ENCODE measurements at regions not wholly inside any gene's neighbourhood (a gene's known extent, or its start where the extent isn't known, plus 50 kb on each side); places are given as distances from the start of the nearest gene placed in this dataset.

DNA sequence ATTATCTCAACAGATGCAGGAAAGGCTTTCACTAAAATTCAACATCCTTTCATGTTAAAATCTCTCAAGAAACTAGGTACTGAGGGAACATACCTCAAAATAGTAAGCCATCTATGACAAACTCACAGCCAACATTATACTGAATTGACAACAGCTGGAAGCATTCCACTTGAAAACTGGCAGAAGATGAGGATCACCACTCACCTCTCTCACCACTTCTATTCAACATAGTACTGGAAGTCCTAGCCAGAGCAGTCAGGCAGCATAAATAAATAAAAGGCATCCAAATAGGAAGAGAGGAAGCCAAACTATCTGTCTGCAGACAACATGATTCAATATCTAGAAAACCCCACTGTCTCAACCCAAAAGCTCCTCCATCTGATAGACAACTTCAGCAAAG, 203.6 kb upstream of the GRAMD2B start:
- TF ChIP-seq GATA2 (IDR thresholded peaks at IDR 0.05; ENCODE audit: low read depth, low read length), result no peak
- no peak for TF ChIP-seq GATA3 (IDR thresholded peaks at IDR 0.05; ENCODE audit: low read depth, low read length)

Data from SH-SY5Y (cell line).